H1 (cell line): ENCODE measurements at regions not wholly inside any gene's neighbourhood (a gene's known extent, or its start where the extent isn't known, plus 50 kb on each side); places are given as distances from the start of the nearest gene placed in this dataset.

Source experiments
- ASH2L ChIP-seq: fragments of 200-600, 300-600 bp; sonication (generic); IDR thresholded peaks from one replicate; pipeline ENCODE4 v1.7.1; 2017; ENCODE audit warnings: low read length
- ATF3 ChIP-seq: IDR thresholded peaks from 2 replicates; pipeline ENCODE4 v1.6.1; 2011; ENCODE audit warnings: low read depth, mild to moderate bottlenecking, low read length; ENCODE audit not compliant: insufficient read depth
- CTBP2 ChIP-seq: IDR thresholded peaks from 2 replicates; pipeline ENCODE4 v1.7.0; 2011; ENCODE audit warnings: borderline replicate concordance, mild to moderate bottlenecking, moderate library complexity, mixed read lengths, low read length; ENCODE audit not compliant: insufficient read depth, insufficient read length
- HDAC6 ChIP-seq: IDR thresholded peaks from one replicate; pipeline ENCODE4 v1.7.1; 2012; ENCODE audit warnings: low read depth, mild to moderate bottlenecking, inconsistent platforms, low read length, moderate library complexity
- KDM1A ChIP-seq: fragments of 200-600, 300-600 bp; sonication (generic); IDR thresholded peaks from 2 replicates; pipeline ENCODE4 v1.7.1; 2016; ENCODE audit warnings: mild to moderate bottlenecking, low read length, borderline replicate concordance
- KDM4A ChIP-seq: IDR thresholded peaks from one replicate; pipeline ENCODE4 v1.7.1; 2012; ENCODE audit warnings: low read depth, mild to moderate bottlenecking, moderate library complexity, low read length, inconsistent platforms; ENCODE audit not compliant: severe bottlenecking
- KDM5A ChIP-seq: fragments of 200-600 bp; IDR thresholded peaks from 2 replicates; pipeline ENCODE4 v1.7.1; 2012; ENCODE audit warnings: mild to moderate bottlenecking, low read length, inconsistent platforms, mixed read lengths
- MAX ChIP-seq: IDR thresholded peaks from 2 replicates; pipeline ENCODE4 v1.6.1; 2012; ENCODE audit warnings: inconsistent platforms
- POLR2AphosphoS5 ChIP-seq: IDR thresholded peaks from 2 replicates; pipeline ENCODE4 v1.6.1; 2011; ENCODE audit warnings: low read depth, low read length
- SP1 ChIP-seq: IDR thresholded peaks from 2 replicates; pipeline ENCODE4 v1.6.1; 2011; ENCODE audit warnings: low read depth, low read length
- TAF1 ChIP-seq: IDR thresholded peaks from 2 replicates; pipeline ENCODE4 v1.6.1; 2011; ENCODE audit warnings: mild to moderate bottlenecking, low read depth, low read length
- TBP ChIP-seq: IDR thresholded peaks from 2 replicates; pipeline ENCODE4 v1.6.1; 2011; ENCODE audit warnings: low read depth, low read length, improper control_type of control experiment
- USF2 ChIP-seq: IDR thresholded peaks from 2 replicates; pipeline ENCODE4 v1.6.1; 2011; ENCODE audit warnings: low read length, improper control_type of control experiment

- TF ChIP-seq ATF3 (no peak), CTBP2 (peak; percentile 34), KDM5A (no peak), KDM4A (no peak), KDM1A (peak; percentile 34; the same call in 1 of the 2 replicates), SP1 (no peak), TBP (no peak), POLR2AphosphoS5 (no peak), TAF1 (0 out of 2 replicates have a peak, but pooled peaks have one; percentile 30), USF2 (no peak), MAX (no peak), HDAC6 (no peak), ASH2L (no peak)
Observed at GRCh38 chr2:120893811-120894584, 158.3 kb downstream of the GLI2 start (continued).
